ENCODE measurements at regions not wholly inside any gene's neighbourhood (a gene's known extent, or its start where the extent isn't known, plus 50 kb on each side); places are given as distances from the start of the nearest gene placed in this dataset.
"Not testable (repeated sequence)": the region's sequence is repeated elsewhere in the genome, so short reads cannot be mapped to it uniquely, and the experiment has no call there.

DNA sequence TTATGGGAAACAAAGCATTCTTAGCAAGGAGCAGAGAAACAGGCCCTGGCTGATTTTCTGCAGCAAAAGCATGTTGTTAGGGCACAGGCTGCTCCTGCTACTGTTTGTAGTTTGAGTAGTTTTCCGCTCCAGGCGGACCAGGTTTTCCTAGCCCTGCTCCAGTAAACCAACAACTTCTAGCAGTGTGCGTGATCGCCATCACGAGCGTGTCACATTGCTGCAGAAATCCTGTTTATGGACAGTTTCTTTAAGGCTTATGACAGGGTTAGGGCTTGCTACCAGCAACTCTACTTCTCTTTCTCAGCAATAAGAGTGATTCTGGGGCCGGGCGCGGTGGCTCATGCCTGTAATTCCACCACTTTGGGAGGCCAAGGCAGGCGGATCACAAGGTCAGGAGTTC, 803.9 kb upstream of the CDH10 start:
- DNase-seq (ENCODE audit: low spot score): no peak
- in situ Hi-C loops (cut with MboI; ENCODE audit: low pct_unique_long_range_greater_than_20kb, low sequenced_read_pairs, unreplicated experiment): no loop called here

DNA sequence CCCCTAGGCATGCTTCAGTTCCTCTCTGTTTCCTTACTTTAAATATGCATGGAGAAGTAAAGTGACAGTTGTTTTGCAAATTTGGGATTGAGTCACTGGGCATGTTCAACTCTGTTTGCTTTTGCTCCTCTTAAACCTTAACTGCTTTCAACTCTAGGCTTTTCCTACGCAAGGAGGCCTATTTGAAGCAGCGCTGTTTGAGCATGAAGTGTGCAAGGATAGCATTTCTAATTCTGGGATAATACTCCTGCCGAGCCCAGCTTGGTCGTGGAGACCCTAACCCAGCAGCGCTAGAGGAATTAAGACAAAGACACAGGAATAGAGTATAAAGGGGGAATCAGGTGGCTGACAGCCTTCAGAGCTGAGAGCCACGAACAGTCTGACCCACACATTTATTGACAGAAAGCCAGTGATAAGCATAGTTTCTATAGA, 803.4 kb upstream of the CDH10 start:
- in situ Hi-C loops (cut with MboI; ENCODE audit: low pct_unique_long_range_greater_than_20kb, low sequenced_read_pairs, unreplicated experiment): no loop called here
- TF ChIP-seq, protein P1, sequence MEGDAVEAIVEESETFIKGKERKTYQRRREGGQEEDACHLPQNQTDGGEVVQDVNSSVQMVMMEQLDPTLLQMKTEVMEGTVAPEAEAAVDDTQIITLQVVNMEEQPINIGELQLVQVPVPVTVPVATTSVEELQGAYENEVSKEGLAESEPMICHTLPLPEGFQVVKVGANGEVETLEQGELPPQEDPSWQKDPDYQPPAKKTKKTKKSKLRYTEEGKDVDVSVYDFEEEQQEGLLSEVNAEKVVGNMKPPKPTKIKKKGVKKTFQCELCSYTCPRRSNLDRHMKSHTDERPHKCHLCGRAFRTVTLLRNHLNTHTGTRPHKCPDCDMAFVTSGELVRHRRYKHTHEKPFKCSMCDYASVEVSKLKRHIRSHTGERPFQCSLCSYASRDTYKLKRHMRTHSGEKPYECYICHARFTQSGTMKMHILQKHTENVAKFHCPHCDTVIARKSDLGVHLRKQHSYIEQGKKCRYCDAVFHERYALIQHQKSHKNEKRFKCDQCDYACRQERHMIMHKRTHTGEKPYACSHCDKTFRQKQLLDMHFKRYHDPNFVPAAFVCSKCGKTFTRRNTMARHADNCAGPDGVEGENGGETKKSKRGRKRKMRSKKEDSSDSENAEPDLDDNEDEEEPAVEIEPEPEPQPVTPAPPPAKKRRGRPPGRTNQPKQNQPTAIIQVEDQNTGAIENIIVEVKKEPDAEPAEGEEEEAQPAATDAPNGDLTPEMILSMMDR (IDR thresholded peaks at IDR 0.05; ENCODE audit: extremely low read depth, insufficient read depth, missing control alignments): no peak
- no peak for DNase-seq (ENCODE audit: low spot score)

More for the DNA sequence above, 803.9 kb upstream of the CDH10 start:
- TF ChIP-seq, protein P1 (IDR thresholded peaks at IDR 0.05; ENCODE audit: extremely low read depth, insufficient read depth, missing control alignments): no peak

DNA sequence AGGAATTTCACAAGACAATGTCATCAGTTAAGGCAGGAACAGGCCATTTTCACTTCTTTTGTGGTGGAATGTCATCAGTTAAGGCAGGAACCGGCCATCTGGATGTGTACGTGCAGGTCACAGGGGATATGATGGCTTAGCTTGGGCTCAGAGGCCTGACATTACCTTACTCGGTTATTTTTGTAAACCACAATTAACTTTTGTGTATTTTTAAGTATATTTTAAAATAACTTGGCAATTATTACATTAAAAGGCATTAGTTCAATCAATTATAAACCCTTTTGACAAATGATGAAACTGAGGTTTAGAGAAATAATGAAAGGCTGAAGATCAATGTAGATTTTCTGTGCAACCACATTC, 801.3 kb upstream of the CDH10 start:
- DNase-seq (ENCODE audit: low spot score); in situ Hi-C loops (cut with MboI; ENCODE audit: low pct_unique_long_range_greater_than_20kb, low sequenced_read_pairs, unreplicated experiment): not testable (repeated sequence)

DNA sequence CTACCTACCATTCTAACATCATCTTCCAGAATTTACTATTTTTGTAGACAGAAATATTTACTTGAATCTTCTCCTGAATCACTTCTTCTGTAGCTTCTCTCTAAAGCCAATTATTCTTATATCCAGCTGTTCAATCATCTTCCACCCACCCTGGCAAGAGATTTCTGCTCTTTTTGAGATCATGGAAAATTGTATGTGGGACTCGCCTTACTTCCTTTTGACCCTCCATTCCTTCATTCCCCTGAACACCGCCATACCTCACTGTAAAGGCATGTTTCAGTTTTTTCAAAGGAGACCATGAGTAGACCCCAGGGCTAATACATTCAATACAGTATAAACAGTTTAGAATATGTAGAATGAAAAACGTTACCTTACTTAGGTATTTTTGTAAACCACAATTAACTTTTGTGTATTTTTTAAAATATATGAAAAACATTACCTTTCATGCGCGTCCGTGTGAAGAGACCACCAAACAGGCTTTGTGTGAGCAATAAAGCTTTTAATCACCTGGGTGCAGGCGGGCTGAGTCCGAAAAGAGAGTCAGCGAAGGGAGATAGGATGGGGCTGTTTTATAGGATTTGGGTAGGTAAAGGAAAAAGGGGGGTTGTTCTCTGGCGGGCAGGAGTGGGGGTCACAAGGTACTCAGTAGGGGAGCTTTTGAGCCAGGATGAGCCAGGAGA, 800.7 kb upstream of the CDH10 start:
- DNase-seq (ENCODE audit: low spot score); in situ Hi-C loops (cut with MboI; ENCODE audit: low pct_unique_long_range_greater_than_20kb, low sequenced_read_pairs, unreplicated experiment): not testable (repeated sequence)

DNA sequence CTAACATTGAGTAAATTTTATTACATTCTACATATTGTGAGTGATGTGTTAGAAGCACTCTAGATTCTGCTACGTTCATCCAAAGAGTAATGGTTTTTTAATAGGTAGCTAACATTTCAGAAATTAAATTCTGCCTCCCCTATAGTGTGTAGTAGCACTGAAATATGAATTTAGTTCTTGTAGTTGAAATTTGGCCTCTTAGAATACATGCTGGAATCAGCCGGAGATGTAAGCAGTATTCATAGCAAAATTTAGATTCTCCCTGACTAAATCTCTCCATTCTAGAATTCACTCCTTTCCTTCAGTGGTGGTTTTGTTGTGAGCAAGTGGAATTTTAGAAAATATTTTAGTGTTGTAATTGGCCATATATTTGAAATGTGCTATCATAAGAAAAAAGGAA, 799.9 kb upstream of the CDH10 start:
- no peak for DNase-seq (ENCODE audit: low spot score)
- in situ Hi-C loops (cut with MboI; ENCODE audit: low pct_unique_long_range_greater_than_20kb, low sequenced_read_pairs, unreplicated experiment): no loop called here

DNA sequence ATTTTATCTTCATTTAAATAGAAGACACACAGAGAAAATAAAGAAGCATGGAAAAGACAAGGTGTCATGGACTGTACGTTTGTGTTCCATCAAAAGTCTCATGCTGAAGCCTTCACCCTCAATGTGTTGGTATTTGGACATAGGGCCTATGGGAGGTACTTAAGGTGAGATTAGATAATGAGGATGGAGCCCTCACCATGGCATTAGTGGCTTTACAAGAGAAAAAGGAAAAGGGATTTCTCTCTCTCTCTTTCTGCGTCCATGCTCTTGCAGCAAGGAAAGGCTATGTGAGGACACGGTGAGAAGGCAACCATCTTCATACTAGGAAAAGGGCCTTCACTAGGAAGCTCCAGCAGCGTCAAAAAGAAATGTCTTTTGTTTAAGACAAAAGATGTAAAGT, 797.0 kb upstream of the CDH10 start:
- TF ChIP-seq, protein P1 (IDR thresholded peaks at IDR 0.05; ENCODE audit: extremely low read depth, insufficient read depth, missing control alignments): no peak
- in situ Hi-C loops (cut with MboI; ENCODE audit: low pct_unique_long_range_greater_than_20kb, low sequenced_read_pairs, unreplicated experiment): no loop called here
- DNase-seq (ENCODE audit: low spot score): no peak

More for the DNA sequence above, 799.9 kb upstream of the CDH10 start:
- TF ChIP-seq, protein P1 (IDR thresholded peaks at IDR 0.05; ENCODE audit: extremely low read depth, insufficient read depth, missing control alignments): no peak

DNA sequence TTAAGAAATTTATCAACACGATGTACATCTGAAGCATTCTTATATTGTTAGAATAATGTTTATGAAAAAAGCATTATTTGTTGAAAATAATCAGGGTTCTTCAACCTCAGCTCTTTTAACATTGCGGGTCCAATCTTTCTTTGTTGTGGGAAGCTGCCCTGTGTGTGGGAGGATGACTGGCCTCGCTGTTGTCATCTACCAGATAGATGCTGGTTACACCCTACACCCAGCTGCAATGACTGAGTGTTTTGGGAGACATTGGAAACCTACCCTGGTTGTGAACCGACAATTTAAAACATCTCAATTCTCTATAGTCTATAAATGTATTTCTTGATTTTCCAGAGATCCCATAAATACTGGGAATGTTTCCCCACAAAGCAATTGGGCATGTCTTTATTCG, 794.2 kb upstream of the CDH10 start:
- in situ Hi-C loops (cut with MboI; ENCODE audit: low pct_unique_long_range_greater_than_20kb, low sequenced_read_pairs, unreplicated experiment): no loop called here
- TF ChIP-seq, protein P1 (IDR thresholded peaks at IDR 0.05; ENCODE audit: extremely low read depth, insufficient read depth, missing control alignments): no peak
- no peak for DNase-seq (ENCODE audit: low spot score)

DNA sequence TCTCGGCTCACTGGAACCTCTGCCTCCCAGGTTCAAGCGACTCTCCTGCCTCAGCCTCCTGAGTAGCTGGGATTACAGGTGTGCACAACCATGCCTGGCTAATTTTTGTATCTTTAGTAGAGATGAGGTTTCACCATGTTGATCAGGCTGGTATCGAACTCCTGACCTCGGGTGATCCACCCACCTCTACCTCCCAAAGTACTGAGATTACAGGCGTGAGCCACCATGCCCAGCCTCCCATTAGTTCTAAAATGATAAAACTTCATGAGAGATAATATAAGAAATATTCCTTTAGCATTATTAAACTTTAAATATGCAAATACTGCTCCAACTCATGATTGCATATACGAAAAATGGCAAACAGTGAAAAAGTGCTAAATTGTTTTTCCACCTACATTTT, 793.6 kb upstream of the CDH10 start:
- DNase-seq (ENCODE audit: low spot score); in situ Hi-C loops (cut with MboI; ENCODE audit: low pct_unique_long_range_greater_than_20kb, low sequenced_read_pairs, unreplicated experiment): not testable (repeated sequence)

All from GM13977 (cell line).